ENCODE measurements at regions not wholly inside any gene's neighbourhood (a gene's known extent, or its start where the extent isn't known, plus 50 kb on each side); places are given as distances from the start of the nearest gene placed in this dataset.

DNA sequence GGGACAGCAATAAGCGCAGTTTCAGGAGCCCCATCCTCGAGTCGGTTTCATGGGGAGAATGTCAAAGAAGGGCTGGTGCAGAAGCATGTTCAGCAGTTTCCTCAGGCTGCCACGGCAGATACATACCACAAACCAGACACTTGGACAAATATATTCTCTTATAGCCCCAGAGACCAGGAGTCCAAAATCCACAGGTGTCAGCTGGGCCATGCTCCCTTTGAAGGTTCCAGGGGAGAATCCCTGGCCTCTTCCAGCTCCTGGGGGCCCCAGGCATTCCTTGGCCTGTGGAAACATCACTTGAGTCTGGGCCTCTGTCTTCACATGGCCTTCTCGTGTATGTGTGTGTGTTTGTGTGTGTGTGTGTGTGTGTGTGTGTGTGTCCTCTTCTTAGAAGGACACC lies 164.1 kb downstream of the UQCRFS1 start:
- no peak overlapping the region for H3K4me3 ChIP-seq
- DNase-seq (ENCODE audit: extremely low spot score in 2 of 2): no peak
- intact Hi-C loops (cut with DNase I): no loop called here
- no peak for TF ChIP-seq POLR2A (IDR thresholded peaks at IDR 0.05)
- TF ChIP-seq, protein P1, sequence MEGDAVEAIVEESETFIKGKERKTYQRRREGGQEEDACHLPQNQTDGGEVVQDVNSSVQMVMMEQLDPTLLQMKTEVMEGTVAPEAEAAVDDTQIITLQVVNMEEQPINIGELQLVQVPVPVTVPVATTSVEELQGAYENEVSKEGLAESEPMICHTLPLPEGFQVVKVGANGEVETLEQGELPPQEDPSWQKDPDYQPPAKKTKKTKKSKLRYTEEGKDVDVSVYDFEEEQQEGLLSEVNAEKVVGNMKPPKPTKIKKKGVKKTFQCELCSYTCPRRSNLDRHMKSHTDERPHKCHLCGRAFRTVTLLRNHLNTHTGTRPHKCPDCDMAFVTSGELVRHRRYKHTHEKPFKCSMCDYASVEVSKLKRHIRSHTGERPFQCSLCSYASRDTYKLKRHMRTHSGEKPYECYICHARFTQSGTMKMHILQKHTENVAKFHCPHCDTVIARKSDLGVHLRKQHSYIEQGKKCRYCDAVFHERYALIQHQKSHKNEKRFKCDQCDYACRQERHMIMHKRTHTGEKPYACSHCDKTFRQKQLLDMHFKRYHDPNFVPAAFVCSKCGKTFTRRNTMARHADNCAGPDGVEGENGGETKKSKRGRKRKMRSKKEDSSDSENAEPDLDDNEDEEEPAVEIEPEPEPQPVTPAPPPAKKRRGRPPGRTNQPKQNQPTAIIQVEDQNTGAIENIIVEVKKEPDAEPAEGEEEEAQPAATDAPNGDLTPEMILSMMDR (IDR thresholded peaks at IDR 0.05): no peak
- no peak for TF ChIP-seq POLR2AphosphoS5 (IDR thresholded peaks at IDR 0.05; ENCODE audit: insufficient read depth in 1 of 2, low read depth in 1 of 2)
- H3K27ac ChIP-seq: no peak overlapping the region
- no peaks in the 10 kb centered on the region for H3K36me3 ChIP-seq
- H3K27me3 ChIP-seq: no peaks in the 10 kb centered on the region
- no peaks in the 10 kb centered on the region for H3K9me3 ChIP-seq
- H3K4me1 ChIP-seq: no peaks in the 10 kb centered on the region

DNA sequence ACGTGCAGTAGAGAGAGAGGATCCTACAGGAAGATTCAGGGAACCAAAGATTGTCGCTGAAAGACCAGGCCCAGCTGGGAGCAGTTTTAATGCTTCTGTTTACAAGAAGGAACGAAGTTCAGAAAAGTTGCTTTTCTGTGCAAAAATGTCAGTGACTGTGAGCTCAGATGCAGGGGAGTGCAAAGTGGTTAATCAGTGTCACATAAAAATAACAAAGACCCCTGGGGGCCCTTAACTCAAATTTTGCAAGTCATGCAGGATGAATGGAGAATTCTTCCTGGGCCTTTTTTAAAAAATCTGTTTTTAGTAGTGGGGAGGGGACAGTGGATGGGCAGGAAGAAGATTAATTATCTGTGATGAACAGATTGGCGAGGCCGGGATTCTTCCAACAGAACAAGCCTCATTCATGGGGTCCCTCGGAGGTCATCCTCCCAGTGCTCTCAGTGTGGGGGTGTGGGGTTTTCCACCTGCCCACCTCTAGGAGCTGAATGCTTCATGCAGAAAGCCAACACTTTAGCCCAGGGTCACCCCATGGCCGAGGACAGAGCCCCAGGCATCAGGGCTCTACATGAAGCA lies 167.2 kb downstream of the UQCRFS1 start:
- intact Hi-C loops (cut with DNase I): no loop called here
- H3K36me3 ChIP-seq: no peaks in the 10 kb centered on the region
- H3K9me3 ChIP-seq: no peaks in the 10 kb centered on the region
- no peak overlapping the region for H3K27ac ChIP-seq
- peaks cover 4% of the 10 kb centered on the region for H3K4me1 ChIP-seq
- no peaks in the 10 kb centered on the region for H3K27me3 ChIP-seq
- no peak overlapping the region for H3K4me3 ChIP-seq
- TF ChIP-seq POLR2A (IDR thresholded peaks at IDR 0.05) (no peak), POLR2AphosphoS5 (IDR thresholded peaks at IDR 0.05; ENCODE audit: insufficient read depth in 1 of 2, low read depth in 1 of 2) (no peak)
- TF ChIP-seq, protein P1 (IDR thresholded peaks at IDR 0.05): no peak
- no peak for DNase-seq (ENCODE audit: extremely low spot score in 2 of 2)

DNA sequence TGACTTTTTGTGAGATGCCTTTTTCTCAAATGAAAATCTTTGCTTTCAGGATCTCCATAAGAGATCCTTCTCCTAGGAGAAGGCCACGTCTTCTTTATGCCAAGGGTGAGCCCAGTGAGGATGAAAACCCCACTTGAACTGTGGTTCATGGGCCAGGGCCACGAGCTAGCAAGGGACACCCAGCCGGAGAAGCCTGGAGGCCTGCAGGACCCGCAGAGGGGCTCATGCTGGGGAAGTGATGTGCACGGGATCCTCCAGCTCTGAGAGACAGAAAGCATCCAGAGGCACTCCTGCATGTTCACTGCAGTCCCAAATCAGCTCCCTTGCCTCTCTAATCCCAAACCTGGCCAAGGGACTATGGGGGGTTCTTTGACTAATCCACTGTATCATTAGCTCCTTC lies 168.9 kb downstream of the UQCRFS1 start:
- intact Hi-C loops (cut with DNase I): no loop called here

DNA sequence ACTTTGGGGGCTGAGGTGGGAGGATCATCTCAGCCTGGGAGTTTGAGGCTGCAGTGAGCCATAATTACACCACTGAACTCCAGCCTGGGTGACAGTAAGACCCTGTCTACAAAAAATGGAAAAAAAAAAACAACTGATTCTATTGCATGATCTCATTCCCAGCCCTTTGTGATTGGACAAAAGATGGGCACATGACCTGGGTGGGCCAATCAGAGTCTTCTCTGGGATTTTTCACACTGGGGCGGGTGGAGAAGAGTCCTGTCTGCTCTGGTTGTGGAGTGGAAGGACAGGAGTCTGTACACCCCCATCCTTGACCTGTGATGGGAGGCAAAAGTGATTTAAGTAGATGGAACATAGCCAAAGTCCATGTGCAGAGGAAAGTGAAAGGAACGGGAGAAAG lies 170.5 kb downstream of the UQCRFS1 start:
- intact Hi-C loops (cut with DNase I): no loop called here
- Histone ChIP-seq H3K4me3 (no peak overlapping the region), H3K27me3 (no peaks in the 10 kb centered on the region), H3K36me3 (no peaks in the 10 kb centered on the region), H3K27ac (no peak overlapping the region), H3K9me3 (no peaks in the 10 kb centered on the region), H3K4me1 (peaks cover 12% of the 10 kb centered on the region)
- DNase-seq (ENCODE audit: extremely low spot score in 2 of 2): no peak
- TF ChIP-seq, protein P1 (IDR thresholded peaks at IDR 0.05): no peak
- no peak for TF ChIP-seq POLR2A (IDR thresholded peaks at IDR 0.05)
- TF ChIP-seq POLR2AphosphoS5 (IDR thresholded peaks at IDR 0.05; ENCODE audit: insufficient read depth in 1 of 2, low read depth in 1 of 2): no peak

More for the DNA sequence above, 168.9 kb downstream of the UQCRFS1 start:
- Histone ChIP-seq H3K27ac (no peak overlapping the region), H3K27me3 (no peaks in the 10 kb centered on the region), H3K36me3 (no peaks in the 10 kb centered on the region), H3K4me1 (peaks cover 12% of the 10 kb centered on the region), H3K4me3 (no peak overlapping the region), H3K9me3 (no peaks in the 10 kb centered on the region)
- TF ChIP-seq POLR2A (IDR thresholded peaks at IDR 0.05) (no peak), POLR2AphosphoS5 (IDR thresholded peaks at IDR 0.05; ENCODE audit: insufficient read depth in 1 of 2, low read depth in 1 of 2) (no peak)
- TF ChIP-seq, protein P1 (IDR thresholded peaks at IDR 0.05): no peak
- DNase-seq (ENCODE audit: extremely low spot score in 2 of 2): no peak

DNA sequence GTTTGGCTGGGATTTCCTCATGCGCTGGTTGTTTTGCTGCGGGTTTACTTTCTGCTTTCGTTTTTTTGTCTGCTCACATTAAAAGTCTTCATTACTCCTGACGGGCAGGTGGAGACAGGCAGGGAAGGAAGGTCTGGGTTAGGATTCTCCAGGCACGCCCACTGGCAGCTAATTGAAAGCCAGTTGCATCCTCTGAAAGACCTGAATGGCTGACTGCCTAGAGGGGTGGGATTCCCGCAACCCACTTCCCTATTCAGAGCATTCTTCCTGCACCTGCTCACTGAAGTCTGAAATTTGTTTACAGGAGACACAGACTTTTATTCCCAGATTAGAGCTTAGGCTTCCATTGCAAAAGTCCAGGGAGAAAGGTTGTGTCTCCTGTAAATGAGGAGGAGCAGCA lies 172.0 kb downstream of the UQCRFS1 start:
- intact Hi-C loops (cut with DNase I): no loop called here
- no peak overlapping the region for H3K4me3 ChIP-seq
- no peaks in the 10 kb centered on the region for H3K9me3 ChIP-seq
- TF ChIP-seq, protein P1 (IDR thresholded peaks at IDR 0.05): no peak
- TF ChIP-seq POLR2A (IDR thresholded peaks at IDR 0.05): no peak
- no peak for TF ChIP-seq POLR2AphosphoS5 (IDR thresholded peaks at IDR 0.05; ENCODE audit: insufficient read depth in 1 of 2, low read depth in 1 of 2)
- H3K27ac ChIP-seq: peak overlapping the region; percentile 5
- H3K27me3 ChIP-seq: no peaks in the 10 kb centered on the region
- DNase-seq (ENCODE audit: extremely low spot score in 2 of 2): no peak
- H3K36me3 ChIP-seq: no peaks in the 10 kb centered on the region
- H3K4me1 ChIP-seq: peaks cover 12% of the 10 kb centered on the region

All from vagina (tissue), 2 donors.